SK-N-SH (cell line): ENCODE measurements at regions not wholly inside any gene's neighbourhood (a gene's known extent, or its start where the extent isn't known, plus 50 kb on each side); places are given as distances from the start of the nearest gene placed in this dataset.

Experiments used
- CTCF ChIA-PET: fragments of 300-600, 350-600 bp; formaldehyde crosslinking; extraction: SDS; loops from one replicate; lab custom pipeline; 2021; lab: Yijun Ruan, JAX
- POLR2A ChIA-PET: fragments of 350-600 bp; sonication (Branson Sonifier 250); formaldehyde crosslinking; extraction: SDS; loops from one replicate; lab custom pipeline; 2020; ENCODE audit warnings: antibody characterized with exemption, inconsistent platforms; lab: Yijun Ruan, JAX
- DNase-seq: peaks from one replicate; pipeline ENCODE4 v3.0.0; 2012
- H2AFZ ChIP-seq: fragments of 200-600 bp; sonication (generic); 2 replicates; pipeline ENCODE4 v1.8.1; 2016; ENCODE audit warnings: antibody characterized with exemption, mild to moderate bottlenecking, low read depth
- H3F3A ChIP-seq: fragments of 200-600 bp; sonication (generic); replicated peaks from 2 replicates; pipeline ENCODE3; 2016; ENCODE audit warnings: antibody characterized with exemption, mild to moderate bottlenecking; ENCODE audit not compliant: insufficient read depth
- H3K27ac ChIP-seq, 2 experiments: fragments of 200-500 bp in 1 of 2; fragments of 200-600 bp in 1 of 2; sonication (Bioruptor generic) in 1 of 2; sonication (generic), shearing (Covaris generic) in 1 of 2; 2 replicates each; pipeline versions ENCODE4 v1.5.1 to v1.6.1; 2014 to 2016; ENCODE audit warnings: low read depth in 2 of 2, inconsistent platforms in 1 of 2, low read length in 1 of 2, mild to moderate bottlenecking in 1 of 2, mixed read lengths in 1 of 2
- H3K27me3 ChIP-seq: fragments of 200-600 bp; sonication (generic), shearing (Covaris generic); 2 replicates; pipeline ENCODE4 v1.6.1; 2016; ENCODE audit warnings: mixed run types; ENCODE audit not compliant: insufficient read depth
- H3K36me3 ChIP-seq, 2 experiments: fragments of 200-500 bp in 1 of 2; fragments of 200-600 bp in 1 of 2; sonication (Bioruptor generic) in 1 of 2; sonication (generic) in 1 of 2; replicated peaks in 1 of 2; 2 replicates each; pipeline versions ENCODE3 to v1.5.1; 2014 to 2016; ENCODE audit warnings: low read length in 1 of 2, mild to moderate bottlenecking in 1 of 2; ENCODE audit not compliant: insufficient read depth in 2 of 2, control insufficient read depth in 1 of 2
- H3K4me1 ChIP-seq, 2 experiments: fragments of 200-500 bp in 1 of 2; fragments of 200-600 bp in 1 of 2; sonication (Bioruptor generic) in 1 of 2; sonication (generic), shearing (Covaris generic) in 1 of 2; 2 replicates each; pipeline versions ENCODE4 v1.5.1 to v1.6.1; 2014 to 2016; ENCODE audit warnings: low read depth in 1 of 2, low read length in 1 of 2, mixed run types in 1 of 2; ENCODE audit not compliant: insufficient read depth in 2 of 2, control insufficient read depth in 1 of 2
- H3K4me2 ChIP-seq: fragments of 200-600 bp; sonication (generic), shearing (Covaris generic); 2 replicates; pipeline ENCODE4 v1.6.1; 2017; ENCODE audit warnings: mixed run types
- H3K4me3 ChIP-seq, 2 experiments: fragments of 200-500 bp in 1 of 2; fragments of 200-600 bp in 1 of 2; sonication (Bioruptor generic) in 1 of 2; sonication (generic), shearing (Covaris generic) in 1 of 2; 2 replicates each; pipeline versions ENCODE4 v1.5.1 to v1.8.1; 2014 to 2016; ENCODE audit warnings: low read depth in 2 of 2, inconsistent platforms in 1 of 2, low read length in 1 of 2, mild to moderate bottlenecking in 1 of 2, mixed read lengths in 1 of 2, moderate library complexity in 1 of 2
- H3K79me2 ChIP-seq: fragments of 200-600 bp; sonication (generic); 2 replicates; pipeline ENCODE4 v1.8.1; 2017; ENCODE audit warnings: mild to moderate bottlenecking; ENCODE audit not compliant: insufficient read depth
- H3K9ac ChIP-seq: fragments of 200-600 bp; sonication (generic); 2 replicates; pipeline ENCODE4 v1.6.1; 2017; ENCODE audit warnings: mixed run types
- H3K9me2 ChIP-seq: fragments of 200-600 bp; sonication (generic); 2 replicates; pipeline ENCODE4 v1.6.1; 2017; ENCODE audit warnings: mixed run types
- H3K9me3 ChIP-seq: fragments of 200-600 bp; sonication (generic); 2 replicates; pipeline ENCODE4 v1.6.1; 2017; ENCODE audit warnings: mixed run types, mild to moderate bottlenecking, moderate library complexity
- H4K20me1 ChIP-seq: fragments of 200-600 bp; sonication (generic); 2 replicates; pipeline ENCODE4 v1.6.1; 2017; ENCODE audit warnings: mild to moderate bottlenecking, mixed run types; ENCODE audit not compliant: insufficient read depth
- ELF1 ChIP-seq: IDR thresholded peaks from 2 replicates; pipeline ENCODE4 v1.4.0; 2012
- FOXJ3 ChIP-seq: sonication (generic); formaldehyde crosslinking; IDR thresholded peaks from 2 replicates; pipeline ENCODE4 v1.5.1; 2020; ENCODE audit warnings: mild to moderate bottlenecking, missing genetic modification reagents
- GABPA ChIP-seq: IDR thresholded peaks from 2 replicates; pipeline ENCODE4 v1.4.0; 2012; ENCODE audit warnings: low read depth, mild to moderate bottlenecking
- IRF3 ChIP-seq: fragments of 150-350 bp; IDR thresholded peaks from 2 replicates; pipeline ENCODE4 v1.6.1; 2016; ENCODE audit warnings: mild to moderate bottlenecking, low read depth, low read length
- MAX ChIP-seq: IDR thresholded peaks from 2 replicates; pipeline ENCODE4 v1.4.0; 2012; ENCODE audit warnings: low read depth
- MXI1 ChIP-seq: IDR thresholded peaks from 2 replicates; pipeline ENCODE4 v1.6.1; 2012; ENCODE audit warnings: mild to moderate bottlenecking, low read depth, low read length, improper control_type of control experiment
- NFIC ChIP-seq: IDR thresholded peaks from 2 replicates; pipeline ENCODE4 v1.4.0; 2012; ENCODE audit warnings: borderline replicate concordance
- NRF1 ChIP-seq: IDR thresholded peaks from 2 replicates; pipeline ENCODE4 v1.6.1; 2012; ENCODE audit warnings: low read depth, mild to moderate bottlenecking, low read length
- PBX3 ChIP-seq: IDR thresholded peaks from 2 replicates; pipeline ENCODE4; 2012
- RAD21 ChIP-seq: IDR thresholded peaks from 2 replicates; pipeline ENCODE4 v1.6.1; 2012; ENCODE audit warnings: mild to moderate bottlenecking, low read length
- REST ChIP-seq: IDR thresholded peaks from 2 replicates; pipeline ENCODE4 v1.6.1; 2012; ENCODE audit warnings: mild to moderate bottlenecking, low read depth, low read length, moderate library complexity
- SIN3A ChIP-seq: IDR thresholded peaks from 2 replicates; pipeline ENCODE4 v1.6.1; 2012; ENCODE audit warnings: low read depth, mild to moderate bottlenecking, low read length, moderate library complexity, borderline replicate concordance
- TAF1 ChIP-seq: IDR thresholded peaks from 2 replicates; pipeline ENCODE4 v1.6.1; 2012; ENCODE audit warnings: low read depth, mild to moderate bottlenecking, low read length, moderate library complexity, borderline replicate concordance
- TCF12 ChIP-seq: IDR thresholded peaks from 2 replicates; pipeline ENCODE4 v1.4.0; 2012
- USF2 ChIP-seq: fragments of 150-350 bp; IDR thresholded peaks from 2 replicates; pipeline ENCODE4 v1.6.1; 2017; ENCODE audit warnings: antibody characterized with exemption, low read length, low read depth, borderline replicate concordance
- ZBTB33 ChIP-seq: IDR thresholded peaks from 2 replicates; pipeline ENCODE4 v1.4.0; 2012; ENCODE audit warnings: low read depth, borderline replicate concordance
- whole genome bisulfite sequencing: methylation state at CpG from one replicate; pipeline ENCODE4 v1.1.6; 2017; ENCODE audit warnings: low lambda C conversion rate; 5-methylcytosine and 5-hydroxymethylcytosine counted together

GRCh38 chr12:60114169-60114568 is 518.3 kb downstream of the SLC16A7 start (continued):
- no peak for TF ChIP-seq MXI1
- no peak for TF ChIP-seq PBX3

- Histone ChIP-seq H3K9me3 (no peaks in the 10 kb centered on the region), H4K20me1 (no peaks in the 10 kb centered on the region), H3K9ac (no peak overlapping the region), H3K9me2 (no peaks in the 10 kb centered on the region), H3K27ac (no peak overlapping the region), H2AFZ (no peak overlapping the region), H3K79me2 (no peaks in the 10 kb centered on the region), H3K27me3 (no peaks in the 10 kb centered on the region)
- DNase-seq = no peak
- CTCF ChIA-PET = no interaction called here
- WGBS = 10% methylated on average over 2 of the region's 2 CpGs
- TF ChIP-seq USF2 = no peak
- TF ChIP-seq FOXJ3 = no peak
- no peak for TF ChIP-seq TCF12
- TF ChIP-seq REST = no peak
- TF ChIP-seq ZBTB33 = no peak
- TF ChIP-seq NRF1 = no peak
- no peak for TF ChIP-seq TAF1
- no peak for TF ChIP-seq MAX
- TF ChIP-seq ELF1 = no peak
- no peak for TF ChIP-seq RAD21
- TF ChIP-seq NFIC = no peak
- TF ChIP-seq IRF3 = no peak
- no peak for TF ChIP-seq SIN3A
- TF ChIP-seq GABPA = no peak
- TF ChIP-seq, all 33 proteins: peak for 0
- Histone ChIP-seq H3K36me3 (no peaks in the 10 kb centered on the region), H3K4me2 (no peak overlapping the region), H3K4me1 (no peaks in the 10 kb centered on the region), H3F3A (no peaks in the 10 kb centered on the region), H3K4me3 (no peak overlapping the region)
- POLR2A ChIA-PET = no interaction called here
Observed at GRCh38 chr12:60119327-60119726, 523.5 kb downstream of the SLC16A7 start.
